ENCODE measurements at regions not wholly inside any gene's neighbourhood (a gene's known extent, or its start where the extent isn't known, plus 50 kb on each side); places are given as distances from the start of the nearest gene placed in this dataset.

GRCh38 chr14:71363946-71364925 lies 457.0 kb downstream of the PCNX1 start:
- ATAC-seq (ENCODE audit: low FRiP score in 2 of 2) = peak in 1 of 2 donors; percentile 60
- Histone ChIP-seq H3K27me3 (no peaks in the 10 kb centered on the region), H3K4me1 (peaks cover 12 to 36% (median 16%) of the 10 kb centered on the region in 4 donors), H3K36me3 (no peaks in the 10 kb centered on the region), H3K4me3 (no peak overlapping the region), H3K27ac (peak overlapping the region; percentile 35 to 57 (median 38)), H3K9me3 (no peaks in the 10 kb centered on the region)
- WGBS, 2 donors = 75 to 79% methylated on average over 8 of the region's 8 CpGs
- TF ChIP-seq POLR2A (IDR thresholded peaks at IDR 0.05) = no peak
- no peak for TF ChIP-seq POLR2AphosphoS5 (IDR thresholded peaks at IDR 0.05)
- no peak for DNase-seq

GRCh38 chr14:71365361-71365760 lies 458.1 kb downstream of the PCNX1 start:
- no peaks in the 10 kb centered on the region for H3K36me3 ChIP-seq
- WGBS, 2 donors = 95 to 97% methylated on average over 4 of the region's 4 CpGs
- no peak overlapping the region for H3K27ac ChIP-seq
- no peaks in the 10 kb centered on the region for H3K27me3 ChIP-seq
- H3K9me3 ChIP-seq = no peaks in the 10 kb centered on the region
- DNase-seq = no peak
- H3K4me1 ChIP-seq = peaks cover 13 to 36% (median 16%) of the 10 kb centered on the region in 4 donors
- no peak overlapping the region for H3K4me3 ChIP-seq
- ATAC-seq (ENCODE audit: low FRiP score in 2 of 2) = no peak
- TF ChIP-seq POLR2AphosphoS5 (IDR thresholded peaks at IDR 0.05) (no peak), POLR2A (IDR thresholded peaks at IDR 0.05) (no peak), CTCF (IDR thresholded peaks at IDR 0.05) (no peak), EP300 (IDR thresholded peaks at IDR 0.05) (no peak)

- Histone ChIP-seq H3K27ac (no peak overlapping the region), H3K4me1 (peaks cover 21 to 41% (median 23%) of the 10 kb centered on the region in 4 donors), H3K27me3 (no peaks in the 10 kb centered on the region), H3K4me3 (no peak overlapping the region), H3K9me3 (no peaks in the 10 kb centered on the region), H3K36me3 (no peaks in the 10 kb centered on the region)
- ATAC-seq (ENCODE audit: low FRiP score in 2 of 2) (no peak), DNase-seq (no peak)
- no peak for TF ChIP-seq POLR2AphosphoS5 (IDR thresholded peaks at IDR 0.05)
- no peak for TF ChIP-seq EP300 (IDR thresholded peaks at IDR 0.05)
- TF ChIP-seq POLR2A (IDR thresholded peaks at IDR 0.05) = no peak
- TF ChIP-seq CTCF (IDR thresholded peaks at IDR 0.05) = no peak
- WGBS, 2 donors = 90 to 96% methylated on average over 4 of the region's 4 CpGs
These were observed 459.6 kb downstream of the PCNX1 start for GRCh38 chr14:71366861-71367260.

GRCh38 chr14:71371711-71372396 lies 464.6 kb downstream of the PCNX1 start:
- H3K27ac ChIP-seq = peak overlapping the region; percentile 33 to 68 (median 64)
- ATAC-seq (ENCODE audit: low FRiP score in 2 of 2) = peak; percentile 79 to 83

More at GRCh38 chr14:71371711-71372396, 464.6 kb downstream of the PCNX1 start:
- 36 to 43% methylated on average over 2 of the region's 2 CpGs for WGBS, 2 donors
- DNase-seq = no peak
- H3K27me3 ChIP-seq = no peaks in the 10 kb centered on the region
- TF ChIP-seq EP300 (IDR thresholded peaks at IDR 0.05) (no peak), POLR2AphosphoS5 (IDR thresholded peaks at IDR 0.05) (no peak), POLR2A (IDR thresholded peaks at IDR 0.05) (no peak), CTCF (IDR thresholded peaks at IDR 0.05) (no peak)
- H3K9me3 ChIP-seq = no peaks in the 10 kb centered on the region
- no peak overlapping the region for H3K4me3 ChIP-seq
- no peaks in the 10 kb centered on the region for H3K36me3 ChIP-seq
- peaks cover 12 to 30% (median 17%) of the 10 kb centered on the region in 4 donors for H3K4me1 ChIP-seq
